GM23338 (cell line): ENCODE measurements at regions not wholly inside any gene's neighbourhood (a gene's known extent, or its start where the extent isn't known, plus 50 kb on each side); places are given as distances from the start of the nearest gene placed in this dataset.
A peak's percentile ranks its signal among the peaks of the same experiment; 100 is the strongest.

Source experiments
- ATAC-seq: fragments of 200-7000 bp; cut with Tn5 transposase; 3 replicates; pipeline ENCODE4 v1.9.1; 2020
- DNase-seq: peaks from one replicate; pipeline ENCODE4 v3.0.0-alpha.2; 2015; ENCODE audit warnings: low spot score
- H2AFZ ChIP-seq: fragments of 200-600 bp; sonication (generic); 2 replicates; pipeline ENCODE4 v1.8.0; 2016; ENCODE audit warnings: antibody characterized with exemption, mild to moderate bottlenecking, moderate library complexity
- H3F3A ChIP-seq: fragments of 200-600 bp; sonication (generic); replicated peaks from 2 replicates; pipeline ENCODE4 v1.8.0; 2017; ENCODE audit warnings: antibody characterized with exemption, mixed run types, low read depth
- H3K27ac ChIP-seq: fragments of 200-600 bp; sonication (generic); 2 replicates; pipeline ENCODE4 v1.6.1; 2016; ENCODE audit warnings: low read depth
- H3K27me3 ChIP-seq: fragments of 200-600 bp; sonication (generic); 2 replicates; pipeline ENCODE4 v1.8.0; 2016; ENCODE audit warnings: mild to moderate bottlenecking, mixed run types, moderate library complexity; ENCODE audit not compliant: insufficient read depth
- H3K36me3 ChIP-seq: fragments of 200-600 bp; sonication (generic); 2 replicates; pipeline ENCODE4 v1.8.0; 2016; ENCODE audit warnings: mild to moderate bottlenecking; ENCODE audit not compliant: insufficient read depth
- H3K4me1 ChIP-seq: fragments of 200-600 bp; sonication (generic); 2 replicates; pipeline ENCODE4 v1.8.0; 2016; ENCODE audit warnings: mild to moderate bottlenecking, moderate library complexity; ENCODE audit not compliant: insufficient read depth
- H3K4me2 ChIP-seq: fragments of 200-600 bp; sonication (generic); 2 replicates; pipeline ENCODE4 v1.7.1; 2017; ENCODE audit warnings: mixed run types
- H3K4me3 ChIP-seq: fragments of 200-600 bp; sonication (generic); 2 replicates; pipeline ENCODE4 v1.6.1; 2016; ENCODE audit warnings: mixed run types
- H3K79me2 ChIP-seq: fragments of 200-600 bp; sonication (generic); replicated peaks from 2 replicates; pipeline ENCODE4 v1.8.0; 2017; ENCODE audit warnings: mild to moderate bottlenecking; ENCODE audit not compliant: insufficient read depth
- H3K9me2 ChIP-seq: fragments of 200-600 bp; sonication (generic); 2 replicates; pipeline ENCODE4 v1.8.0; 2017; ENCODE audit not compliant: insufficient read depth
- H4K20me1 ChIP-seq: fragments of 200-600 bp; sonication (generic); replicated peaks from 2 replicates; pipeline ENCODE4 v1.8.0; 2017; ENCODE audit warnings: mild to moderate bottlenecking; ENCODE audit not compliant: insufficient read depth
- H3K27ac Mint-ChIP-seq: 2 replicates; pipeline ENCODE4 v1.8.0; 2020; ENCODE audit warnings: inconsistent platforms, mild to moderate bottlenecking, moderate library complexity, mixed read lengths
- H3K27me3 Mint-ChIP-seq: 3 replicates; pipeline ENCODE4 v1.8.0; 2022; ENCODE audit warnings: low read depth, mild to moderate bottlenecking, moderate library complexity, mixed read lengths, inconsistent platforms; ENCODE audit not compliant: insufficient read depth, poor library complexity
- H3K36me3 Mint-ChIP-seq: 3 replicates; pipeline ENCODE4 v1.8.0; 2021; ENCODE audit warnings: low read depth, mild to moderate bottlenecking, inconsistent platforms, moderate library complexity, mixed read lengths
- H3K4me1 Mint-ChIP-seq: 3 replicates; pipeline ENCODE4 v1.8.0; 2020; ENCODE audit warnings: mild to moderate bottlenecking, inconsistent platforms, mixed read lengths
- H3K4me3 Mint-ChIP-seq: 3 replicates; pipeline ENCODE4 v1.8.0; 2021; ENCODE audit warnings: moderate library complexity, mild to moderate bottlenecking, inconsistent platforms, mixed read lengths
- H3K9me3 Mint-ChIP-seq: 3 replicates; pipeline ENCODE4 v1.8.0; 2020; ENCODE audit warnings: moderate library complexity, mild to moderate bottlenecking, inconsistent platforms, mixed read lengths
- CREB1 ChIP-seq: fragments of 250-450 bp; sonication (Bioruptor Pico); IDR thresholded peaks from 2 replicates; pipeline ENCODE4 v1.5.0; 2020; ENCODE audit warnings: low read depth, mild to moderate bottlenecking, moderate library complexity
- CTCF ChIP-seq, 2 experiments: fragments of 200-600 bp in 1 of 2; sonication (generic) in 1 of 2; conservative IDR thresholded peaks; 2 replicates each; pipeline versions ENCODE4 v1.5.1 to v1.6.1; 2016 to 2017; ENCODE audit warnings: antibody characterized with exemption in 2 of 2, low read depth in 2 of 2, mild to moderate bottlenecking in 2 of 2, moderate library complexity in 1 of 2
- ETS1 ChIP-seq: IDR thresholded peaks from 2 replicates; pipeline ENCODE4 v1.6.1; 2016; ENCODE audit warnings: antibody characterized with exemption
- EZH2 ChIP-seq: fragments of 200-600 bp; sonication (generic); IDR thresholded peaks from one replicate; pipeline ENCODE4 v1.8.0; 2017; ENCODE audit warnings: antibody characterized with exemption, mild to moderate bottlenecking, low read depth; ENCODE audit not compliant: unreplicated experiment
- EZH2phosphoT487 ChIP-seq: fragments of 200-600 bp; sonication (generic); IDR thresholded peaks from one replicate; pipeline ENCODE4 v1.8.1; 2018; ENCODE audit warnings: antibody characterized with exemption; ENCODE audit not compliant: unreplicated experiment
- JUNB ChIP-seq: IDR thresholded peaks from one replicate; pipeline ENCODE4 v1.6.1; 2016; ENCODE audit warnings: antibody characterized with exemption; ENCODE audit not compliant: unreplicated experiment
- NANOG ChIP-seq: IDR thresholded peaks from 2 replicates; pipeline ENCODE4 v1.6.1; 2016; ENCODE audit warnings: antibody characterized with exemption, borderline replicate concordance
- POLR2AphosphoS5 ChIP-seq: IDR thresholded peaks from 2 replicates; pipeline ENCODE4 v1.6.1; 2016; ENCODE audit warnings: antibody characterized with exemption, low read depth
- REST ChIP-seq: IDR thresholded peaks from one replicate; pipeline ENCODE4 v1.6.1; 2018; ENCODE audit warnings: antibody characterized with exemption; ENCODE audit not compliant: unreplicated experiment
- STAT1 ChIP-seq: IDR thresholded peaks from one replicate; pipeline ENCODE4 v1.6.1; 2016; ENCODE audit warnings: antibody characterized with exemption; ENCODE audit not compliant: unreplicated experiment
- ZNF114 ChIP-seq: fragments of 250-450 bp; sonication (Bioruptor Pico); IDR thresholded peaks from 2 replicates; pipeline ENCODE4 v1.5.0; 2020; ENCODE audit warnings: mild to moderate bottlenecking, moderate library complexity
- ZNF331 ChIP-seq: fragments of 250-450 bp; sonication (Bioruptor Pico); IDR thresholded peaks from 2 replicates; pipeline ENCODE4 v1.5.0; 2020; ENCODE audit warnings: low read depth, mild to moderate bottlenecking, moderate library complexity
- ZNF462 ChIP-seq: fragments of 250-450 bp; sonication (Bioruptor Pico); IDR thresholded peaks from 2 replicates; pipeline ENCODE4 v1.5.0; 2020; ENCODE audit warnings: mild to moderate bottlenecking, moderate library complexity

GRCh38 chr22:22143448-22143847 is 101.1 kb upstream of the VPREB1 start:
- peak overlapping the region; percentile 8; the same call in 2 of the 3 replicates for H3K4me3 Mint-ChIP-seq
- H3K27ac Mint-ChIP-seq, result peak overlapping the region; percentile 33; the same call in 1 of the 2 replicates
- Histone ChIP-seq H4K20me1 (no peaks in the 10 kb centered on the region), H3K27ac (no peak overlapping the region), H3K79me2 (no peaks in the 10 kb centered on the region), H3K9me2 (no peaks in the 10 kb centered on the region), H2AFZ (no peak overlapping the region), H3F3A (no peaks in the 10 kb centered on the region), H3K4me2 (peak overlapping the region; percentile 52; the same call in 1 of the 2 replicates), H3K36me3 (no peaks in the 10 kb centered on the region), H3K4me1 (peaks cover 22% of the 10 kb centered on the region; the same call in 1 of the 2 replicates), H3K4me3 (no peak overlapping the region), H3K27me3 (peaks cover 100% of the 10 kb centered on the region)
- ATAC-seq, result no peak
- no peak for DNase-seq
- no peak for TF ChIP-seq NANOG
- TF ChIP-seq CREB1 (CRISPR knock-in tag), result no peak
- TF ChIP-seq ZNF462 (CRISPR knock-in tag), result no peak
- no peak for TF ChIP-seq CTCF (conservative IDR thresholded peaks at IDR 0.05; ENCODE audit: low read depth in 2 of 2)
- no peak for TF ChIP-seq ETS1
- TF ChIP-seq POLR2AphosphoS5, result no peak
- no peak for TF ChIP-seq EZH2
- no peak for TF ChIP-seq ZNF114
- no peak for TF ChIP-seq REST
- no peak for TF ChIP-seq ZNF331 (CRISPR knock-in tag)
- no peak for TF ChIP-seq EZH2phosphoT487
- no peak for TF ChIP-seq STAT1
- TF ChIP-seq JUNB, result no peak
- no peaks in the 10 kb centered on the region for H3K36me3 Mint-ChIP-seq
- peaks cover 7% of the 10 kb centered on the region; the same call in 1 of the 3 replicates for H3K9me3 Mint-ChIP-seq
- peaks cover 55% of the 10 kb centered on the region for H3K27me3 Mint-ChIP-seq
- peaks cover 25% of the 10 kb centered on the region for H3K4me1 Mint-ChIP-seq
